GM23338 (cell line): ENCODE measurements at regions not wholly inside any gene's neighbourhood (a gene's known extent, or its start where the extent isn't known, plus 50 kb on each side); places are given as distances from the start of the nearest gene placed in this dataset.

Source experiments
- ATAC-seq: fragments of 200-7000 bp; cut with Tn5 transposase; 3 replicates; pipeline ENCODE4 v1.9.1; 2020
- DNase-seq: peaks from one replicate; pipeline ENCODE4 v3.0.0-alpha.2; 2015; ENCODE audit warnings: low spot score
- H2AFZ ChIP-seq: fragments of 200-600 bp; sonication (generic); 2 replicates; pipeline ENCODE4 v1.8.0; 2016; ENCODE audit warnings: antibody characterized with exemption, mild to moderate bottlenecking, moderate library complexity
- H3F3A ChIP-seq: fragments of 200-600 bp; sonication (generic); replicated peaks from 2 replicates; pipeline ENCODE4 v1.8.0; 2017; ENCODE audit warnings: antibody characterized with exemption, mixed run types, low read depth
- H3K27ac ChIP-seq: fragments of 200-600 bp; sonication (generic); 2 replicates; pipeline ENCODE4 v1.6.1; 2016; ENCODE audit warnings: low read depth
- H3K27me3 ChIP-seq: fragments of 200-600 bp; sonication (generic); 2 replicates; pipeline ENCODE4 v1.8.0; 2016; ENCODE audit warnings: mild to moderate bottlenecking, mixed run types, moderate library complexity; ENCODE audit not compliant: insufficient read depth
- H3K36me3 ChIP-seq: fragments of 200-600 bp; sonication (generic); 2 replicates; pipeline ENCODE4 v1.8.0; 2016; ENCODE audit warnings: mild to moderate bottlenecking; ENCODE audit not compliant: insufficient read depth
- H3K4me1 ChIP-seq: fragments of 200-600 bp; sonication (generic); 2 replicates; pipeline ENCODE4 v1.8.0; 2016; ENCODE audit warnings: mild to moderate bottlenecking, moderate library complexity; ENCODE audit not compliant: insufficient read depth
- H3K4me2 ChIP-seq: fragments of 200-600 bp; sonication (generic); 2 replicates; pipeline ENCODE4 v1.7.1; 2017; ENCODE audit warnings: mixed run types
- H3K4me3 ChIP-seq: fragments of 200-600 bp; sonication (generic); 2 replicates; pipeline ENCODE4 v1.6.1; 2016; ENCODE audit warnings: mixed run types
- H3K79me2 ChIP-seq: fragments of 200-600 bp; sonication (generic); replicated peaks from 2 replicates; pipeline ENCODE4 v1.8.0; 2017; ENCODE audit warnings: mild to moderate bottlenecking; ENCODE audit not compliant: insufficient read depth
- H3K9me2 ChIP-seq: fragments of 200-600 bp; sonication (generic); 2 replicates; pipeline ENCODE4 v1.8.0; 2017; ENCODE audit not compliant: insufficient read depth
- H4K20me1 ChIP-seq: fragments of 200-600 bp; sonication (generic); replicated peaks from 2 replicates; pipeline ENCODE4 v1.8.0; 2017; ENCODE audit warnings: mild to moderate bottlenecking; ENCODE audit not compliant: insufficient read depth
- H3K27ac Mint-ChIP-seq: 2 replicates; pipeline ENCODE4 v1.8.0; 2020; ENCODE audit warnings: inconsistent platforms, mild to moderate bottlenecking, moderate library complexity, mixed read lengths
- H3K27me3 Mint-ChIP-seq: 3 replicates; pipeline ENCODE4 v1.8.0; 2022; ENCODE audit warnings: low read depth, mild to moderate bottlenecking, moderate library complexity, mixed read lengths, inconsistent platforms; ENCODE audit not compliant: insufficient read depth, poor library complexity
- H3K36me3 Mint-ChIP-seq: 3 replicates; pipeline ENCODE4 v1.8.0; 2021; ENCODE audit warnings: low read depth, mild to moderate bottlenecking, inconsistent platforms, moderate library complexity, mixed read lengths
- H3K4me1 Mint-ChIP-seq: 3 replicates; pipeline ENCODE4 v1.8.0; 2020; ENCODE audit warnings: mild to moderate bottlenecking, inconsistent platforms, mixed read lengths
- H3K4me3 Mint-ChIP-seq: 3 replicates; pipeline ENCODE4 v1.8.0; 2021; ENCODE audit warnings: moderate library complexity, mild to moderate bottlenecking, inconsistent platforms, mixed read lengths
- H3K9me3 Mint-ChIP-seq: 3 replicates; pipeline ENCODE4 v1.8.0; 2020; ENCODE audit warnings: moderate library complexity, mild to moderate bottlenecking, inconsistent platforms, mixed read lengths
- CREB1 ChIP-seq: fragments of 250-450 bp; sonication (Bioruptor Pico); IDR thresholded peaks from 2 replicates; pipeline ENCODE4 v1.5.0; 2020; ENCODE audit warnings: low read depth, mild to moderate bottlenecking, moderate library complexity
- CTCF ChIP-seq, 2 experiments: fragments of 200-600 bp in 1 of 2; sonication (generic) in 1 of 2; conservative IDR thresholded peaks; 2 replicates each; pipeline versions ENCODE4 v1.5.1 to v1.6.1; 2016 to 2017; ENCODE audit warnings: antibody characterized with exemption in 2 of 2, low read depth in 2 of 2, mild to moderate bottlenecking in 2 of 2, moderate library complexity in 1 of 2
- ETS1 ChIP-seq: IDR thresholded peaks from 2 replicates; pipeline ENCODE4 v1.6.1; 2016; ENCODE audit warnings: antibody characterized with exemption
- EZH2 ChIP-seq: fragments of 200-600 bp; sonication (generic); IDR thresholded peaks from one replicate; pipeline ENCODE4 v1.8.0; 2017; ENCODE audit warnings: antibody characterized with exemption, mild to moderate bottlenecking, low read depth; ENCODE audit not compliant: unreplicated experiment
- EZH2phosphoT487 ChIP-seq: fragments of 200-600 bp; sonication (generic); IDR thresholded peaks from one replicate; pipeline ENCODE4 v1.8.1; 2018; ENCODE audit warnings: antibody characterized with exemption; ENCODE audit not compliant: unreplicated experiment
- JUNB ChIP-seq: IDR thresholded peaks from one replicate; pipeline ENCODE4 v1.6.1; 2016; ENCODE audit warnings: antibody characterized with exemption; ENCODE audit not compliant: unreplicated experiment
- POLR2AphosphoS5 ChIP-seq: IDR thresholded peaks from 2 replicates; pipeline ENCODE4 v1.6.1; 2016; ENCODE audit warnings: antibody characterized with exemption, low read depth
- REST ChIP-seq: IDR thresholded peaks from one replicate; pipeline ENCODE4 v1.6.1; 2018; ENCODE audit warnings: antibody characterized with exemption; ENCODE audit not compliant: unreplicated experiment
- STAT1 ChIP-seq: IDR thresholded peaks from one replicate; pipeline ENCODE4 v1.6.1; 2016; ENCODE audit warnings: antibody characterized with exemption; ENCODE audit not compliant: unreplicated experiment
- ZNF114 ChIP-seq: fragments of 250-450 bp; sonication (Bioruptor Pico); IDR thresholded peaks from 2 replicates; pipeline ENCODE4 v1.5.0; 2020; ENCODE audit warnings: mild to moderate bottlenecking, moderate library complexity

GRCh38 chr15:36252146-36252711 lies 327.2 kb upstream of the CDIN1 start:
- Mint-ChIP-seq H3K36me3 (no peaks in the 10 kb centered on the region), H3K4me3 (no peak overlapping the region), H3K9me3 (no peaks in the 10 kb centered on the region), H3K27me3 (peaks cover 2% of the 10 kb centered on the region), H3K4me1 (peaks cover 5% of the 10 kb centered on the region; the same call in 2 of the 3 replicates), H3K27ac (peak overlapping the region; percentile 5; the same call in 1 of the 2 replicates)
- peak overlapping the region; percentile 30; the same call in 1 of the 2 replicates for H2AFZ ChIP-seq
- no peak for DNase-seq
- no peak overlapping the region for H3K4me3 ChIP-seq
- no peaks in the 10 kb centered on the region for H4K20me1 ChIP-seq
- no peak for TF ChIP-seq ETS1
- TF ChIP-seq CTCF (conservative IDR thresholded peaks at IDR 0.05; ENCODE audit: low read depth in 2 of 2), result no peak
- TF ChIP-seq ZNF114 (CRISPR knock-in tag), result no peak
- TF ChIP-seq POLR2AphosphoS5, result no peak
- no peak for TF ChIP-seq REST
- no peak overlapping the region for H3K4me2 ChIP-seq
- H3K27ac ChIP-seq, result no peak overlapping the region
- H3K4me1 ChIP-seq, result no peaks in the 10 kb centered on the region
- H3K27me3 ChIP-seq, result no peaks in the 10 kb centered on the region
- ATAC-seq, result no peak
- no peaks in the 10 kb centered on the region for H3K36me3 ChIP-seq
- H3K79me2 ChIP-seq, result no peaks in the 10 kb centered on the region
- no peaks in the 10 kb centered on the region for H3F3A ChIP-seq
- H3K9me2 ChIP-seq, result no peaks in the 10 kb centered on the region

GRCh38 chr15:36254426-36254825 lies 325.0 kb upstream of the CDIN1 start:
- Mint-ChIP-seq H3K4me3 (no peak overlapping the region), H3K4me1 (peaks cover 5% of the 10 kb centered on the region; the same call in 2 of the 3 replicates), H3K27ac (no peak overlapping the region), H3K27me3 (peaks cover 2% of the 10 kb centered on the region), H3K36me3 (no peaks in the 10 kb centered on the region), H3K9me3 (no peaks in the 10 kb centered on the region)
- H3K4me2 ChIP-seq, result no peak overlapping the region
- no peaks in the 10 kb centered on the region for H3K27me3 ChIP-seq
- no peak overlapping the region for H3K27ac ChIP-seq
- no peaks in the 10 kb centered on the region for H3K4me1 ChIP-seq
- no peak overlapping the region for H2AFZ ChIP-seq
- no peaks in the 10 kb centered on the region for H3K79me2 ChIP-seq
- no peaks in the 10 kb centered on the region for H3K36me3 ChIP-seq
- DNase-seq (no peak), ATAC-seq (no peak)
- no peak overlapping the region for H3K4me3 ChIP-seq
- H3K9me2 ChIP-seq, result no peaks in the 10 kb centered on the region
- no peaks in the 10 kb centered on the region for H4K20me1 ChIP-seq
- H3F3A ChIP-seq, result no peaks in the 10 kb centered on the region
- TF ChIP-seq JUNB (no peak), CREB1 (CRISPR knock-in tag) (no peak), EZH2phosphoT487 (no peak), STAT1 (no peak), EZH2 (no peak)
